GM12873 (cell line): ENCODE measurements at regions not wholly inside any gene's neighbourhood (a gene's known extent, or its start where the extent isn't known, plus 50 kb on each side); places are given as distances from the start of the nearest gene placed in this dataset.

ENCODE experiments used
- TF ChIP-seq, protein P1 (sequence below): IDR thresholded peaks from 2 replicates; pipeline ENCODE4 v1.5.1; 2012; ENCODE audit warnings: low read depth, mild to moderate bottlenecking, moderate library complexity, low read length, control low read depth; ENCODE audit not compliant: insufficient read depth; ENCODE audit errors: missing control alignments

GRCh38 chr7:88458279-88458678 is 151.6 kb upstream of the STEAP4 start:
- TF ChIP-seq, protein P1, sequence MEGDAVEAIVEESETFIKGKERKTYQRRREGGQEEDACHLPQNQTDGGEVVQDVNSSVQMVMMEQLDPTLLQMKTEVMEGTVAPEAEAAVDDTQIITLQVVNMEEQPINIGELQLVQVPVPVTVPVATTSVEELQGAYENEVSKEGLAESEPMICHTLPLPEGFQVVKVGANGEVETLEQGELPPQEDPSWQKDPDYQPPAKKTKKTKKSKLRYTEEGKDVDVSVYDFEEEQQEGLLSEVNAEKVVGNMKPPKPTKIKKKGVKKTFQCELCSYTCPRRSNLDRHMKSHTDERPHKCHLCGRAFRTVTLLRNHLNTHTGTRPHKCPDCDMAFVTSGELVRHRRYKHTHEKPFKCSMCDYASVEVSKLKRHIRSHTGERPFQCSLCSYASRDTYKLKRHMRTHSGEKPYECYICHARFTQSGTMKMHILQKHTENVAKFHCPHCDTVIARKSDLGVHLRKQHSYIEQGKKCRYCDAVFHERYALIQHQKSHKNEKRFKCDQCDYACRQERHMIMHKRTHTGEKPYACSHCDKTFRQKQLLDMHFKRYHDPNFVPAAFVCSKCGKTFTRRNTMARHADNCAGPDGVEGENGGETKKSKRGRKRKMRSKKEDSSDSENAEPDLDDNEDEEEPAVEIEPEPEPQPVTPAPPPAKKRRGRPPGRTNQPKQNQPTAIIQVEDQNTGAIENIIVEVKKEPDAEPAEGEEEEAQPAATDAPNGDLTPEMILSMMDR = no peak

GRCh38 chr7:88457320-88457719 is 150.6 kb upstream of the STEAP4 start:
- TF ChIP-seq, protein P1 = no peak

GRCh38 chr7:88456490-88456889 is 149.8 kb upstream of the STEAP4 start:
- TF ChIP-seq, protein P1 = no peak

DNA sequence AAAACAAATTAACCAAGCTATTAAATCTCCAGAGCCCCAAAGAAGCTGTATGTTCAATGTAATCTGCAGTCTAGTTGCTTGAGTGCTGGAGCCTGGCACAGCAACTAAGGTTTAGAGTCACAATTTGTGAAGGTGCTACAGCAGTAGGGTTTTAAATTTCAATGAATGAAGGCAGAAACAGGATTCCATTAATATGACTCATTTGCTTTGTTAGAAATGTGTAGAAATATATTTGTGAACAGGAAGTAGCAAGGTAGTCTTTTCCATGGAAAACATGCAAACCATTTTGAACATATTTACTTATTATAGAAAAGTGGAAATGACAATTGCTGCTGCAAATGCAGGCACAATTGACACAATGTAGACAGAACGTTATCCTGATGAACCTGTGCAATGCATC is 149.0 kb upstream of the STEAP4 start:
- TF ChIP-seq, protein P1 = no peak

DNA sequence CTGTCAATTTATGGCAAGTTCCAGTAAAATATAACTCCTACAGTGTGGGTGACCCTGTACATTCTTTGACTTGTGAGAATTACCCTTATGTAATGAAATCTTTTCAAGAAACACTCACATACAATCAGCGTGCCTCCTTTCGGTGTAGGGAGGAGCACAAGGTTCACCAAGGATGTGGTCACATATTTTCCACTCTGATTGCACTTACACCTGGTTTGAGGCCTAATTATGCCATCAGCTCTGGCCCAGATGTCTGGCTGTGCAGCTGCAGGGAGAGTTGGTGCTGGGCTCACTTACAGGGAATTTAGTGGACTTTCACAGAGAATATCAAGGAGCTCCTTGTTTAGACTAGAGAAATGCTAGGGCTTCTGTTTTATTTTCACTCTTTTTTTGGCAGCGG is 146.0 kb upstream of the STEAP4 start:
- TF ChIP-seq, protein P1 = no peak

GRCh38 chr7:88450874-88451273 is 144.2 kb upstream of the STEAP4 start:
- TF ChIP-seq, protein P1 = no peak

GRCh38 chr7:88449410-88449809 is 142.7 kb upstream of the STEAP4 start:
- TF ChIP-seq, protein P1 = no peak
